GM10248 (cell line): ENCODE measurements at regions not wholly inside any gene's neighbourhood (a gene's known extent, or its start where the extent isn't known, plus 50 kb on each side); places are given as distances from the start of the nearest gene placed in this dataset.

Source experiments
- CTCF ChIA-PET: fragments of 300-600 bp; sonication (Branson Sonifier 250); formaldehyde crosslinking; extraction: SDS; loops from one replicate; lab custom pipeline; 2021; ENCODE audit warnings: antibody characterized with exemption; lab: Yijun Ruan, JAX
- POLR2A ChIA-PET: fragments of 350-650 bp; sonication (Branson Sonifier 250); formaldehyde crosslinking; extraction: SDS; loops from one replicate; lab custom pipeline; 2020; ENCODE audit warnings: antibody characterized with exemption; lab: Yijun Ruan, JAX
- DNase-seq: peaks from one replicate; pipeline ENCODE4 v3.0.0; 2012; ENCODE audit errors: extremely low spot score
- TF ChIP-seq, protein P1 (sequence below): IDR thresholded peaks from 2 replicates; pipeline ENCODE4 v1.5.1; 2012; ENCODE audit warnings: mild to moderate bottlenecking, low read depth; ENCODE audit errors: extremely low read depth, missing control alignments, control extremely low read depth

DNA sequence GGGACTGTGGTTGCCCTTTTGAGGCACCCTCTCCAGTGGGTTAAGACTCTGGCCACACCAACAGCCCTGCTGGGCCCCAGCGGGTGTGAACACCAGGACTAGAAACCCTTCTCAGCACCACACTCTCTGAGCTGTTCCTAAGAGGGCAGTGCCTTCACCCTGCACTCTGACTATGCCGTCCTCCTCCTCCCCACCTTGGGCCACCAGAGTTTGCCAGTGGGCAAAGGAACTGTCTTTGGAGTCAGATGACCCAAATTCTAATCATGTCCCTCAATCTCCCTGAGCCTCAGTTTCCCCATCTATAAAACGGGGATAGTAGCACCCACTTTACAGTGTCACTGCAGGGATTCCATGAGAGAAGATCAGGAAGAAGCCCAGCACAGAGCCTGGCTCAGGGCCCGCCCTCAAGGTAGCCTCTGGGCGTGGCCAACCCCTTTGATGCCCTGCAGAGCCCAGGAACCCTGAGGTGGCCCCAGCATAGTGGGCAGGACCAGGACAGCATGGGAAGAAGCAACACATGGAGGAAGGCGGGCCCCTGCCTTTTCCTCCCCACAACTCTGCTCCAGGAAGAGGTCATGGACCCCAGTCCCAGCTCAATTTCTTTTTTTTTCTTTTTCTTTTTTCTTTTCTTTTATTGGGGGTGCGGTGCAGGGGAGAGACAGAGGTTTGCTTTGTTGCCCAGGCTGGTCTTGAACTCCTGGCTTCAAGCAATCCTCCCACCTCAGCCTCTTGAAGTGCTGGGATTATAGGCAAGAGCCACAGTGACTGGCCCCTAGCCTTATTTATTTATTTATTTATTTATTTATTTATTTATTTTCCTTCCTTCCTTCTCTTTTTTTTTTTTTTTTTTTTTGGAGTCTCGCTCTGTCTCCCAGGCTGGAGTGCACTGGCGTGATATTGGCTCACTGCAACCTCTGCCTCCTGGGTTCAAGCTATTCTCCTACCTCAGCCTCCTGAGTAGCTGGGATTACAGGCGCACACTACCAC lies 115.7 kb upstream of the LINGO1 start:
- CTCF ChIA-PET = no interaction called here
- POLR2A ChIA-PET = interaction anchor here (0.6 kb wide), 1 partner anchor 84 kb away, joined by 3 read pairs; no protein-coding TSS in a partner anchor
- DNase-seq = no peak
- TF ChIP-seq, protein P1, sequence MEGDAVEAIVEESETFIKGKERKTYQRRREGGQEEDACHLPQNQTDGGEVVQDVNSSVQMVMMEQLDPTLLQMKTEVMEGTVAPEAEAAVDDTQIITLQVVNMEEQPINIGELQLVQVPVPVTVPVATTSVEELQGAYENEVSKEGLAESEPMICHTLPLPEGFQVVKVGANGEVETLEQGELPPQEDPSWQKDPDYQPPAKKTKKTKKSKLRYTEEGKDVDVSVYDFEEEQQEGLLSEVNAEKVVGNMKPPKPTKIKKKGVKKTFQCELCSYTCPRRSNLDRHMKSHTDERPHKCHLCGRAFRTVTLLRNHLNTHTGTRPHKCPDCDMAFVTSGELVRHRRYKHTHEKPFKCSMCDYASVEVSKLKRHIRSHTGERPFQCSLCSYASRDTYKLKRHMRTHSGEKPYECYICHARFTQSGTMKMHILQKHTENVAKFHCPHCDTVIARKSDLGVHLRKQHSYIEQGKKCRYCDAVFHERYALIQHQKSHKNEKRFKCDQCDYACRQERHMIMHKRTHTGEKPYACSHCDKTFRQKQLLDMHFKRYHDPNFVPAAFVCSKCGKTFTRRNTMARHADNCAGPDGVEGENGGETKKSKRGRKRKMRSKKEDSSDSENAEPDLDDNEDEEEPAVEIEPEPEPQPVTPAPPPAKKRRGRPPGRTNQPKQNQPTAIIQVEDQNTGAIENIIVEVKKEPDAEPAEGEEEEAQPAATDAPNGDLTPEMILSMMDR = no peak

DNA sequence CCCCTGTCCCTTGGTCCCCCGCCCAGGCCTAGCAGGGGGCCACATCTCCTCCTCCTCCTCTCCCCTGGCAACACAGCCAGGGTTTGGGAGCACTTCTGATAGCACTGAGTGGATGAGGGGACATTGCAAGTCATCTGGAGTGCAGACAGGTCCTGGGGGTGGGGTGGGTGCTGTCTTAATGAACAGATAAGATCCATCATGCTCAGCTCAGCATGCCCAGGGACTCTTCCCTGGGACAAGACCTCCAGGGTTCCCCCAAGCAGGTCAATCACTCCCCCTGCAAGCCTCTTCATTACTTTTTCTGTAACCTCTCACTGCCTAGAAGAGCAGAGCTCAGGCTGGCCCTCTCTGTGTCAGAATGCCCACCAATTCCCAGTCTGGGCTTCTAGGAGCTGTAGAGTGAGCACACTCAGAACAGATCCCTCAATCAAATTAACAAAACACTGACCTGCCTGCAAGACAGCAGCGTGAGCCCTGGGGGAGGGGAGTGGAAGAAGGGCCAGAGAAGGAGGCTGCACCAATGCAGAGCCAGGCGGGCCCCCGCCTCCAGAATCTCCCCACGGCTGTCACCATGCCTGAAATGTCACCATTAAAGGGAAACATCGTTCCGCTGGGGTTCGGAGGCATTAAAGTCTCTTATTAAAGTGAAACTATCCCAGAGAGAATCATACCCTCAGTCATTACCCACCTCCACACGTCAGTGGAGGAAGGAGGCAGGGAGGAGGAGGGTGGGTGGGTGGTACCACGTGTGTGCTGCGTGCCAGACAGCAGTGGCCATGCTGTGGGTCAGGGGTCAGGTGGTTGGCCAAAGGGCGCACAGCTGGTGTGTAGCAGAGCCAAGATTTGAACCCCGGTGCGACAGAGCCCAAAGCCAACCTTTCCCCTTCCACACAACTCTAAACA lies 114.7 kb upstream of the LINGO1 start:
- TF ChIP-seq, protein P1 = no peak
- CTCF ChIA-PET = no interaction called here
- no peak for DNase-seq
- POLR2A ChIA-PET = no interaction called here

DNA sequence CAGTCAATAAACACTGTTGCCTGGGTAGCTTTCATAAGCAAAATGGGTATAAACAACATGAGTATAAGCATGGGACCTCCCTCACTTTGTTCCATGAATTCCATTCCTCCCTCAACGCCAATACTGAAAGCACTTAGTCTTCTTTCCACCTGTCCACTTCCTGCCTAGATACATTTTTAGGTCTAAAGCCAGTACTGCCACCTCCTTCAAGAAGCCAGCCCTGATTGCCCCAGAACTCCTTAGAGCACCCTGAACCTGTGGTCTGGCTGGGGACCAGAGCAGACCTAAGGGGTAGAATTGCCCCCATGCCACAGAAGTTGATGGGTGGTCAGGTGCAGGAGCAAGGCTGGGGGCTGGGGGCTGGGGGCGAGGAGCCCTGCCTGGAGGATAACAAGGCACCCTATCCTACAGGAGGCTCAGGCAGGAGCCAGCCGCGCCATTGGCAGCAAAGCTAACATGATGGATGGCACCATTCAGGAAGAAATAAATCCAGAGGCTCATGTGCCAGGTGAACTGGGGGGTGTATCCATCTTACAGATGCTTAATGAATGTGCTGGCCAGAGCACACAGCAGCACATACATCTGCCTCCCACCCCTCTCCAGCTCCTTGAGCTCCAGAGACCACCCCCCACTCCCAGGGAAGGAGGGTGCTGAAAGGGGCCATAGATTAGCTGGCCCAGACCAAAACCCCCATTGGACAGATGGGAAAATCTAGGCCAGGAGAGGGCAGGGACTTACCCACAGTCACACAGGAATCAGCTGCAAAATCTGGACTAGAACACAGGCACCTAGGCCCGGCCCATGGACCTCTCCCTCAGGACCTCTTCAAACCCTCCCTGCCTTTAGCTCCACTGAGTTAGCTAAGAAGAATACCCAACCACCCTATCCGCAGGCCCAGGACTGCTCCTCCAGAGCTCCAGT lies 113.8 kb upstream of the LINGO1 start:
- DNase-seq = no peak
- ChIA-PET POLR2A (no interaction called here), CTCF (no interaction called here)
- TF ChIP-seq, protein P1 = no peak

DNA sequence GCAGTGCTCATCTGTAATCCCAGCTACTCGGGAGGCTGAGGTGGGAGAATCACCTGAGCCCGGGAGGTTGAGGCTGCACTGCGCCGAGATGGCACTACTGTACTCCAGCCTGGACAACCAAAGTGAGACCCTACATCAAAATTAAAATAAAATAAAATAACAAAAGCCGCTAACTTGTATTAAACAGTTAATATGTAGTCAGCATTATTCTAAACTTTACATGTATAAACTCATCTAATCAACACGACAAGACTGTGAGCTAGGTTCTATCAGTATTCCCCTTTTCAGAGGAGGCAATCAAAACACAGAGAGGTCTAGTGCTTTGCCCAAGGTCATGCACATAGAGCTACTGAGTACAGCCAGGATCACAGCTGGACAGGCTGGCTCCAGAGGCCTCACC lies 111.7 kb upstream of the LINGO1 start:
- TF ChIP-seq, protein P1 = no peak
- ChIA-PET POLR2A (no interaction called here), CTCF (interaction anchor here (2.6 kb wide), 1 partner anchor 9 kb away, joined by 6 read pairs; no protein-coding TSS in a partner anchor)
- no peak for DNase-seq

DNA sequence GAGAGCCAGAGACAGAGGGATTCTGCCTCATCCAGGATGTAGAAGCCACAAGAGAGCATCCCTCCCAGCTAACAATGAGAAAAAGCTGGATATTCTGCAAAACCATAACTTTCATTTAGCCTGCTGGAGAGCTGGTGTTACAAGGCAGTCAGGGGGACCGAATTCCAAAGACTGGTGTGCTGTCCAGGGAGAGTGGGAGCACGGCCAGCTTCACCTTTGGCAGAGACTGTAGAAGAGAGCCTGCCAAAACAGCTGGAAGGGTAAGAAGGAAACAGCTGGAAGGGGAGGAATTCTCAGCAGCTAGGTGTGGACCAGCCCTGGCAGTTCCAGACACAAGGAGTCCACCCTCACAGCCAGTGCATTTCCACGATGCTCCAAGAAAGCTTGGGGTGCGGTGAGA lies 109.9 kb upstream of the LINGO1 start:
- no peak for DNase-seq
- CTCF ChIA-PET = interaction anchor here (1.6 kb wide), 1 partner anchor 110 kb away, joined by 3 read pairs; the partner anchor contains the start of gene LINGO1
- POLR2A ChIA-PET = no interaction called here
- TF ChIP-seq, protein P1 = no peak
